ENCODE measurements at regions not wholly inside any gene's neighbourhood (a gene's known extent, or its start where the extent isn't known, plus 50 kb on each side); places are given as distances from the start of the nearest gene placed in this dataset.

- ChIA-PET POLR2A (ENCODE audit: low non-redundant PET) (no interaction called here), CTCF (interaction anchor here (0.5 kb wide), 1 partner anchor 109 kb away, joined by 3 read pairs; no protein-coding TSS in a partner anchor)
- TF ChIP-seq CTCF (conservative IDR thresholded peaks at IDR 0.05; ENCODE audit: low read depth), result no peak
- H3K27ac ChIP-seq, result no peak overlapping the region
- no peak for DNase-seq (ENCODE audit: low spot score)
Measured at GRCh38 chr4:129455482-129455881, 359.5 kb downstream of the C4orf33 start.

- POLR2A ChIA-PET (ENCODE audit: low non-redundant PET), result no interaction called here
- DNase-seq (ENCODE audit: low spot score), result no peak
- H3K27ac ChIP-seq, result no peak overlapping the region
- TF ChIP-seq CTCF (conservative IDR thresholded peaks at IDR 0.05; ENCODE audit: low read depth), result no peak
- CTCF ChIA-PET, result no interaction called here
Measured at GRCh38 chr4:129468624-129469023, 372.7 kb downstream of the C4orf33 start.

- no peak for DNase-seq (ENCODE audit: low spot score)
- POLR2A ChIA-PET (ENCODE audit: low non-redundant PET), result no interaction called here
- CTCF ChIA-PET, result no interaction called here
- TF ChIP-seq CTCF (conservative IDR thresholded peaks at IDR 0.05; ENCODE audit: low read depth), result no peak
- no peak overlapping the region for H3K27ac ChIP-seq
Measured at GRCh38 chr4:129474698-129475097, 378.7 kb downstream of the C4orf33 start.

GRCh38 chr4:129481107-129481506 lies 385.2 kb downstream of the C4orf33 start:
- H3K27ac ChIP-seq, result no peak overlapping the region
- no peak for TF ChIP-seq CTCF (conservative IDR thresholded peaks at IDR 0.05; ENCODE audit: low read depth)
- DNase-seq (ENCODE audit: low spot score), result no peak
- ChIA-PET POLR2A (ENCODE audit: low non-redundant PET) (no interaction called here), CTCF (no interaction called here)

GRCh38 chr4:129488427-129488826 lies 392.5 kb downstream of the C4orf33 start:
- no peak for DNase-seq (ENCODE audit: low spot score)
- no peak for TF ChIP-seq CTCF (conservative IDR thresholded peaks at IDR 0.05; ENCODE audit: low read depth)
- H3K27ac ChIP-seq, result no peak overlapping the region
- ChIA-PET CTCF (no interaction called here), POLR2A (ENCODE audit: low non-redundant PET) (no interaction called here)

- no peak for DNase-seq (ENCODE audit: low spot score)
- no peak overlapping the region for H3K27ac ChIP-seq
- ChIA-PET POLR2A (ENCODE audit: low non-redundant PET) (no interaction called here), CTCF (no interaction called here)
- no peak for TF ChIP-seq CTCF (conservative IDR thresholded peaks at IDR 0.05; ENCODE audit: low read depth)
Measured at GRCh38 chr4:129490516-129490915, 394.6 kb downstream of the C4orf33 start.

GRCh38 chr4:129498626-129499025 lies 402.7 kb downstream of the C4orf33 start:
- CTCF ChIA-PET, result no interaction called here
- DNase-seq (ENCODE audit: low spot score), result no peak
- POLR2A ChIA-PET (ENCODE audit: low non-redundant PET), result no interaction called here
- no peak overlapping the region for H3K27ac ChIP-seq
- no peak for TF ChIP-seq CTCF (conservative IDR thresholded peaks at IDR 0.05; ENCODE audit: low read depth)
